AG04449 (cell line): ENCODE measurements at regions not wholly inside any gene's neighbourhood (a gene's known extent, or its start where the extent isn't known, plus 50 kb on each side); places are given as distances from the start of the nearest gene placed in this dataset.

Experiments used
- CTCF ChIA-PET: fragments of 350-600 bp; formaldehyde crosslinking; extraction: SDS; loops from one replicate; lab custom pipeline; 2021; ENCODE audit warnings: antibody characterized with exemption; lab: Yijun Ruan, JAX
- POLR2A ChIA-PET: fragments of 400-600, 350-600 bp; formaldehyde crosslinking; extraction: SDS; loops from one replicate; lab custom pipeline; 2020; ENCODE audit warnings: antibody characterized with exemption, inconsistent platforms; lab: Yijun Ruan, JAX
- DNase-seq: peaks from one replicate; pipeline ENCODE4 v3.0.0-alpha.2; 2010; ENCODE audit warnings: low read depth, low spot score
- H3K4me3 ChIP-seq: 2 replicates; pipeline ENCODE4 v1.5.1; 2011; ENCODE audit warnings: low read depth, mild to moderate bottlenecking, control low read depth, low read length
- CTCF ChIP-seq: IDR thresholded peaks from one replicate; pipeline ENCODE4 v1.5.1; 2011; ENCODE audit warnings: mild to moderate bottlenecking, moderate library complexity, low read length, control low read depth, inconsistent platforms; ENCODE audit not compliant: insufficient read depth; ENCODE audit errors: missing control alignments

- TF ChIP-seq CTCF, result no peak
- peak; percentile 59 for DNase-seq
- CTCF ChIA-PET, result no interaction called here
- POLR2A ChIA-PET, result no interaction called here
- no peak overlapping the region for H3K4me3 ChIP-seq
These were observed 186.5 kb downstream of the KCNA5 start for GRCh38 chr12:5230156-5230555.

- H3K4me3 ChIP-seq, result no peak overlapping the region
- no peak for DNase-seq
- no peak for TF ChIP-seq CTCF
- ChIA-PET POLR2A (no interaction called here), CTCF (interaction anchor here (0.9 kb wide), 1 partner anchor 15 kb away, joined by 3 read pairs; no protein-coding TSS in a partner anchor)
These were observed 187.2 kb downstream of the KCNA5 start for GRCh38 chr12:5230861-5231260.

- H3K4me3 ChIP-seq, result no peak overlapping the region
- no peak for DNase-seq
- ChIA-PET POLR2A (no interaction called here), CTCF (no interaction called here)
- TF ChIP-seq CTCF, result no peak
These were observed 188.6 kb downstream of the KCNA5 start for GRCh38 chr12:5232291-5232690.

- DNase-seq, result no peak
- no peak for TF ChIP-seq CTCF
- H3K4me3 ChIP-seq, result no peak overlapping the region
- ChIA-PET POLR2A (no interaction called here), CTCF (no interaction called here)
These were observed 189.3 kb downstream of the KCNA5 start for GRCh38 chr12:5232826-5233500.

- POLR2A ChIA-PET, result no interaction called here
- CTCF ChIA-PET, result interaction anchor here (1.1 kb wide), 1 partner anchor 9 kb away, joined by 3 read pairs; no protein-coding TSS in a partner anchor
- no peak for TF ChIP-seq CTCF
- H3K4me3 ChIP-seq, result no peak overlapping the region
- no peak for DNase-seq
These were observed 192.5 kb downstream of the KCNA5 start for GRCh38 chr12:5236022-5236640.

- CTCF ChIA-PET, result no interaction called here
- H3K4me3 ChIP-seq, result no peak overlapping the region
- no peak for TF ChIP-seq CTCF
- POLR2A ChIA-PET, result no interaction called here
- no peak for DNase-seq
These were observed 189.5 kb upstream of the NTF3 start for GRCh38 chr12:5242440-5242839.
